NB4 (cell line): ENCODE measurements at regions not wholly inside any gene's neighbourhood (a gene's known extent, or its start where the extent isn't known, plus 50 kb on each side); places are given as distances from the start of the nearest gene placed in this dataset.
"Not testable (repeated sequence)": the region's sequence is repeated elsewhere in the genome, so short reads cannot be mapped to it uniquely, and the experiment has no call there.

ENCODE experiments used
- DNase-seq: peaks from one replicate; pipeline ENCODE4 v3.0.0; 2010; ENCODE audit warnings: low read depth
- H3K4me3 ChIP-seq: one replicate; pipeline ENCODE4 v1.5.1; 2011; ENCODE audit warnings: mild to moderate bottlenecking, low read depth, low read length, moderate library complexity
- MYC ChIP-seq: IDR thresholded peaks from 2 replicates; pipeline ENCODE4 v1.6.1; 2011; ENCODE audit warnings: low read depth, low read length
- POLR2A ChIP-seq: IDR thresholded peaks from 2 replicates; pipeline ENCODE4 v1.6.1; 2011; ENCODE audit warnings: mild to moderate bottlenecking; ENCODE audit not compliant: insufficient read length; ENCODE audit errors: extremely low read depth
- TF ChIP-seq, protein P1 (sequence below): IDR thresholded peaks from 2 replicates; pipeline ENCODE4 v1.6.1; 2011; ENCODE audit warnings: low read depth, low read length
- TF ChIP-seq, protein P2 (sequence below): IDR thresholded peaks from one replicate; pipeline ENCODE4 v1.5.1; 2012; ENCODE audit warnings: low read depth, low read length

DNA sequence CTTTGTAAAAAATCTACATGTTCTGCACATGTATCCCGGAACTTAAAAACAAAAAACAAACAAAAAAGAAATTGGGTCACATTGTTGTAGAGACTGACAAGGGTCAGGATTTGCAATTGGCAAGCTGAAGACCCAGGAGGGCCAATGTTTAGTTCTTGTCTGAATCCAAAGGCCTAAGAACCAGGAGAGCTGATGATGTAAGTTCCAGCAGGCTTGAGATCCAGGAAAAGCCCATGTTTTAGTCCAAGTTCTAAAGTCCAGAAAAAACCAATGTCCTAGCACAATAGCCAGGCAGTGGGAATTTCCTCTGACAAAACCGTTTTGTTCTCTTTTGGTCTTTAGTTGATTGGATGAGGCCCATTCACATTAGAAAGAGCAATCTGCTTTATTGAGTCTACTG is 244.9 kb downstream of the DMAC1 start:
- TF ChIP-seq POLR2A (no peak), MYC (no peak)
- TF ChIP-seq, protein P1, sequence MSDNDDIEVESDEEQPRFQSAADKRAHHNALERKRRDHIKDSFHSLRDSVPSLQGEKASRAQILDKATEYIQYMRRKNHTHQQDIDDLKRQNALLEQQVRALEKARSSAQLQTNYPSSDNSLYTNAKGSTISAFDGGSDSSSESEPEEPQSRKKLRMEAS = no peak
- TF ChIP-seq, protein P2, sequence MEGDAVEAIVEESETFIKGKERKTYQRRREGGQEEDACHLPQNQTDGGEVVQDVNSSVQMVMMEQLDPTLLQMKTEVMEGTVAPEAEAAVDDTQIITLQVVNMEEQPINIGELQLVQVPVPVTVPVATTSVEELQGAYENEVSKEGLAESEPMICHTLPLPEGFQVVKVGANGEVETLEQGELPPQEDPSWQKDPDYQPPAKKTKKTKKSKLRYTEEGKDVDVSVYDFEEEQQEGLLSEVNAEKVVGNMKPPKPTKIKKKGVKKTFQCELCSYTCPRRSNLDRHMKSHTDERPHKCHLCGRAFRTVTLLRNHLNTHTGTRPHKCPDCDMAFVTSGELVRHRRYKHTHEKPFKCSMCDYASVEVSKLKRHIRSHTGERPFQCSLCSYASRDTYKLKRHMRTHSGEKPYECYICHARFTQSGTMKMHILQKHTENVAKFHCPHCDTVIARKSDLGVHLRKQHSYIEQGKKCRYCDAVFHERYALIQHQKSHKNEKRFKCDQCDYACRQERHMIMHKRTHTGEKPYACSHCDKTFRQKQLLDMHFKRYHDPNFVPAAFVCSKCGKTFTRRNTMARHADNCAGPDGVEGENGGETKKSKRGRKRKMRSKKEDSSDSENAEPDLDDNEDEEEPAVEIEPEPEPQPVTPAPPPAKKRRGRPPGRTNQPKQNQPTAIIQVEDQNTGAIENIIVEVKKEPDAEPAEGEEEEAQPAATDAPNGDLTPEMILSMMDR = no peak
- H3K4me3 ChIP-seq = no peak overlapping the region
- DNase-seq = no peak

DNA sequence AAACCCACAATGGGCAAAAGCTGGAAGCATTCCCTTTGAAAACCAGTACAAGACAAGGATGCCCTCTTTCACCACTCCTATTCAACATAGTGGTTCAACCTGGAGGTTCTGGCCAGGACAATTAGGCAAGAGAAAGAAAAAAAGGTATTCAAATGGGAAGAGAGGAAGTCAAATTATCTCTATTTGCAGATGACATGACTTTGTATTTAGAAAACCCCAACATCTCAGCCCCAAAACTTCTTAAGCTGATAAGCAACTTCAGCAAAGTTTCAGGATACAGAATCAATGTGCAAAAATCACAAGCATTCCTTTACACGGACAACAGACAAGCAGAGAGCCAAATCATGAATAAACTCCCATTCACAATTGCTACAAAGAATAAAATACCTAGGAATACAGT is 246.9 kb downstream of the DMAC1 start:
- not testable (repeated sequence) for DNase-seq

DNA sequence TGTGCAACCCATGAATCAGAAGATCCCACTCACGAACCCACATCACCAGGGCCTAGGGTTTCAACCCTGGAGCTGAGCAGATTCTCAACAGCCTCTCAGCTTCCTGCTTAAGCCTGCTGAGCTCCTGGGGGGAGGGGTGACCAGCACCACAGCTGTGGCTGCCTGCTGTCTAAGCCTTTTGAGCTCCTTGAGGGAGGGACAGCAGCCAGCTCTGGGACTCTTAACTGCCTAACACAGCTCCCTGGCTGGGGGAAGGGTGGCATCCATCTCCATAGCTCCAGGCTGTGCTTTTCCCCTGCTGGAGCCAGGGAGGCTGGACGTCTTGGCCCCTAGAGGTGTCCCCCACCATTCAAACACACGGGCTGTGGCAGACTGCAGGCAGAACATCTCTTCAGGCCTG is 250.3 kb downstream of the DMAC1 start:
- TF ChIP-seq, protein P1 = no peak
- TF ChIP-seq MYC (no peak), POLR2A (no peak)
- TF ChIP-seq, protein P2 = no peak
- no peak for DNase-seq
- H3K4me3 ChIP-seq = no peak overlapping the region

More for the DNA sequence above, 246.9 kb downstream of the DMAC1 start:
- H3K4me3 ChIP-seq = not testable (repeated sequence)

GRCh38 chr9:7546261-7546660 is 253.3 kb downstream of the DMAC1 start:
- TF ChIP-seq, protein P1 = no peak
- TF ChIP-seq POLR2A = no peak
- TF ChIP-seq, protein P2 = no peak
- DNase-seq = no peak
- no peak overlapping the region for H3K4me3 ChIP-seq

GRCh38 chr9:7545371-7546165 is 254.0 kb downstream of the DMAC1 start:
- no peak overlapping the region for H3K4me3 ChIP-seq
- DNase-seq = no peak
- TF ChIP-seq POLR2A = no peak
- TF ChIP-seq MYC = no peak
- TF ChIP-seq, protein P2 = no peak
- TF ChIP-seq, protein P1 = no peak

DNA sequence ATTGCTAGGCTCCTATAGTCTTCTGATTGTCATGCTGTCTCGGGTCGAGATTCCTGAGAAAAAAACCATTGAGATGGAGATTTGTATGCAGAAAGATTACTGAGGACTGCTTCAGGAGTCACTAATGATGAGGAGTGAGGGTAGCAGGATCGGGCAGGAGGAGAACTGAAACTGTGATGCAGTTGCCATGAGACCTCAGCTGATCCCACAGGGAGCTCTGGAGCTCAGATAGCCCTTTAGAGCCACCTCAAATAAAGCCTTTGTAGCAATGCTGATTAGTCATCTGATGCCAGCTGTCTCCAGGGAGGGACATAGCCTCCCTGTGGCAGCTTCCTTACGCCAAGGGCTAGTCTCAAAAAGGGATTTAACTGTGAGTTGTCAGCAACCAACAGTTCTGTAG is 256.9 kb downstream of the DMAC1 start:
- DNase-seq = no peak
- TF ChIP-seq MYC (no peak), POLR2A (no peak)
- TF ChIP-seq, protein P2 = no peak
- no peak overlapping the region for H3K4me3 ChIP-seq
